ENCODE measurements at regions not wholly inside any gene's neighbourhood (a gene's known extent, or its start where the extent isn't known, plus 50 kb on each side); places are given as distances from the start of the nearest gene placed in this dataset.

DNA sequence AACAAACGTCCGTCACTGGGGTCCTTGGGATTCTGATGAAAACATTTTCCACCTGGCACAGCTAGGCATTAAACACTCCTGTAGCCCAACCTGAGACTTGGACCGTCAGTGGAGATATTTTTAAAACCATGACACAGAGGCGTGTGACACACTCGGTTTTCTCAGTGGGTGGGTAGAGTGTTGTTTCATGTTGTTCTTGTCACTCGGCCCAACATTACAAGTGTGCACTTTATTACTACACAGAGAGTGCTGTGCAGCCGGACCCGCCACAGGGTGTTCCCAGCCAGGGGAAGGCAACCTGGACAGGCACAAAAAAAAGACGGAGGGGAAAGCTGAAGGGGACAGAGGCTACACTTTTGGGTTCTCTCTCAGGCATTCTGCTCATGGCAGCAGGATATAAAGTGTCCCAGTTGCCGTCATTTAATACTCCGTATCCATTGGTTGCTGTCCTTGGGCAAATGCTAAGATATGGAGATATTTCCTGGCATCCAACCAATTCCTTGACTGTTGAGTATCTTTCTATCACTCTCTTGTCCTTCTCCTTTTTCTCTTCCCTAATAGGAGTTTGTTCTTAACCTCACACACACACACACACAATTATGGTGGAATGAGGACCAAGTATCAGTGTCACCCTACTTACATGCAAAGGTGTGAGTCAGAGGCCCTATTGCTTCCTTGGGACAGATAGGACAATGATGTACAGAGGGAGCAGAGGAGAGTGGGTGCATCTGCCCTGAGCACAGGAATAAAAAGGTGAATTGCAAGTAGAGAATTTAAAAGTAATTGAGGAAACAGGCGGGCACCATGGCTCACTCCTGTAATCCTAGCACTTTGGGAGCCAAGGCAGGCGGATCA lies 154.1 kb upstream of the SOX9 start:
- DNase-seq: no peak

GRCh38 chr17:71969500-71969899 lies 151.3 kb upstream of the SOX9 start:
- no peak for DNase-seq

DNA sequence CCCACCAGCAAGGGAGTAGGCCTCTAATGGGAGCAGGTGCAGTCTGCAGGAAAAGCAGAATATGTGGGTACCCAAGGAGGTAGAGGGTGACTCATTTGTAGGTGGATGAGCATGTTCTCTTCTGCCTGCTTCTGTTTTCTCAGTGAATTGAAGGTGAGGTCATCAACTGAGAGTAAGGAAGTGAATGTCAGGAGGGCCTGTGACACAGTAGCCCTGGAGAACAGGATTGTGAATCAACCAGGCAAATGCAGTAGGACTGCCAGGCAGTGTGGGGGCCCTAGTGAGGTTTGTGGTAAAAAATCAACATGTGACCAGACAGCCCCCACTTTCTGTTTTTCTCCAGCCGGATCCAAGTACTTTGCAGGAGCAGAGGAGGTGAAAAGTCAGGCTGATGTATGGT lies 150.5 kb upstream of the SOX9 start:
- DNase-seq: no peak

DNA sequence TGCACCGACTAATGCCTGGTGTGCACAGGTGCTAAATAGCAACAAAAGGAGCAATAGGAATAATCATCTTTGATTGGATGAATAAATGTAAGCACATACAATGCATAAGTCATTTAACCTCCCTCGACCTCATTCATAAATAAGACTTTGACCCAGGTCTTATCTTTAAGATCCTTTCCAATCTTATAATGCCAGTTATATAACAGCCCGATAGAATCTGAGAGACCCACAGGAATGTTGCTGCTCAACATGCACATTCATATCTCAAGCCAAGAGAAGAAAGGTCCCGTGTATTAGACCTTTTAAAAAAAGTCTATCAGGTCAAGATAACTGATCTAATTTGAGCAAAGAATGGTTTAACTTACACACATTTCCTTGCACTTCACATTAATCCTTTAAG lies 146.8 kb upstream of the SOX9 start:
- DNase-seq: no peak

- DNase-seq: no peak
Measured at GRCh38 chr17:71975331-71975801, 145.5 kb upstream of the SOX9 start.

DNA sequence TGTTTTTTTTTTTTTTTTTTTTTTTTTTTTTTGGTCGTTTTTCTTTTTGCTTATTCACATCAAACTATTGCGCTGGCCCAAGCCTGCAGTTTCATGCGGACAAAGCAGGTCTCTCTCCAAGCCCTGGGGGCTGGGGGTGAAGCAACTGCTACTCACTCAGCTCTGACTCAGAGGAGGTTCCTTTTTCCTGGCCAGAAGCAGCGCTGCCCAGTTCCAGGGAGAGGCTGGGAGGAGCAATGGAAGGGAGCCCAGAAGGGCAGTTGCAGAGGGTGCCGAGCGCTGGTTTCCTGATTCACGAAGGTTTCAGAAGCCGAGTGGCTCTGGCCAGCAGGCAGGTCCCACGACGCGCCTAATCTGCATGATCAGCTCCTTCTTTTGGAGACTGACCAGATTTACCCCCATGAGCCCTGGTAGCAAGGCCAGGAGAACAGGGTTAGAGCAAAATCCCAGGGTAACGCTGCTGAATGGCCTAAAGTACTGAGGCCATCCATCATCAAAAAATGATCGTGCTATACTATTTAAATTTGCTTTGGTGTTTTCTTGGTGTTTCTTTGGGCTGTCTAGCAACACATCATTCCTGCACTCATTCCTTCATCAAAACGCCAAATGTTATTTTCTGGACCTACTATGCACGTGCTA lies 144.7 kb upstream of the SOX9 start:
- DNase-seq: no peak

- no peak for DNase-seq
Measured at GRCh38 chr17:71978435-71978834, 142.4 kb upstream of the SOX9 start.

DNA sequence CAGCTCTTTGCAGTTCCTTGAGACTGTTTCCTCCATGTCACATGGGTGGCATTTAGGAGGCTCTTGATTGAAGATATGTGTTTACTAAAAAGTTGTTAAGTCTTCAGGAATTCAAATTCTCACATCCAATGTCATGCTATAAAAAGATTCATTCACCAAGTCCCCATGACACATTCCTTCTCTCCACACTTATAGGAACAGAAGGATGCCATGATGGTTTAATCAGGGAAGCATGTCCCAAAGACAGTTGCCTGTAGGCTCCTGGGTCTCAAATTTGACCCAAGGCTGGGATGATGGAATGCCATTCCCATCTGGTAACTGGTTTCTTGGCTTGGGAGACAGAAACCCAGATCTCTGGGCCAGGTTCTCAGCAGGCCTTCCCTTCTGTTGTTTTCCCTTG lies 140.6 kb upstream of the SOX9 start:
- DNase-seq: no peak

DNA sequence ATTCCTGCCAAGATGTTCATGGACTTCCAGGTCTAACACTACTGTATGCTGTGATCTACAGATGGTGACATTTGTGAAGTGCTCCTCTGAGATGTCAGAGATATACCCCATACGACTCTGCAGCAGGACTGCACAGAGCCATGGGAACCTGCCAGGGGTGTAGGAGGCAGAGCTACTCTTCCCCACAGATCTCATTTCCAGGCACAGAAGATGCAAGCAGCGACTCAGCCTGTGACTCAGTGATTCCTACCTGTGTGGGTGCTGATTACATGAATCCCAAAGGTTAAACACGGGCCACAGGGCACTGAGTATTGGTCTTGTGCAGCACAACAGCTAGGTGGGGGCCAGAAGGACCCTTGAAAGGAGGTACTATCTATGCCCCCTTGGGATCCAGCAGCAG lies 137.0 kb upstream of the SOX9 start:
- DNase-seq: no peak

- DNase-seq: no peak
Measured at GRCh38 chr17:71985111-71986039, 135.4 kb upstream of the SOX9 start.

DNA sequence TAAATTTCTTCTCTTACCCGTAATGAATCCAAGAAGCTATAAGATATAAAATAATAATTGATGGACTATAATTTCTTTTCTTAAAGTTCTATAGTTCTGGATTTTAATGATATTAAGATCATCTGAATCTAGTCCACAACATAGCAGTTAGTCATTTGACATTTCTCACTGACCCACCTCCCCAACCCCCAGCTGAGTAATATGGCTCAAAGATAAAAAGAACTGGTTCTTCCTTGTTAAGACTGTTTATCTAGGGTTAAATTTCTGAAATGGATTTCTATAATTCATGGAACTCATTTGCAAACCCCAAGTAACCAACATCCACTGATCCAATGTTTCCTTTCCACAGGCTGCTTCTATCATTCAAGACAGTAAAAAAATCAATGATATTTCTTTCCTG lies 133.9 kb upstream of the SOX9 start:
- DNase-seq: no peak

GRCh38 chr17:71987634-71988033 lies 133.2 kb upstream of the SOX9 start:
- no peak for DNase-seq

- no peak for DNase-seq
Measured at GRCh38 chr17:71989117-71989516, 131.7 kb upstream of the SOX9 start.

DNA sequence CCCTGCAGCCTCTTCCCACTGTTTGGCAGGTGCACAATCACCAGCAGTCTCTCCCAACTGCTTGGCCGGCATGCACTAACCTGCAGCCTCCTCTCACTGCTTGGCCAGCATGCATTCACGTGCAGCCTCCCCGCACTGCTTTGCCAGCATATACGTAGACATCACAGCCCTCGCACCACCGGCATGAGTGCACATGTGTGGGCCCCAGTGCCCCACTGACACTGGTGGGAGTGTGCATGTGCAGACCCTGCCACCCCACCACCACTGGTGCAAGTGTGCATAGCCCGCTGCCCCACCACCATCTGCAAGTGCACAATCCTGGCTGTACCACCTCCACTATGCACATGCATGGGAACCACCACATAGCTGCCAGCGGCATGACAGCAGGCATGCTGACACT lies 127.5 kb upstream of the SOX9 start:
- DNase-seq: no peak

GRCh38 chr17:71995590-71995989 lies 125.2 kb upstream of the SOX9 start:
- no peak for DNase-seq

GRCh38 chr17:72004011-72004427 lies 116.8 kb upstream of the SOX9 start:
- no peak for DNase-seq

GRCh38 chr17:72004611-72005331 lies 116.0 kb upstream of the SOX9 start:
- no peak for DNase-seq

DNA sequence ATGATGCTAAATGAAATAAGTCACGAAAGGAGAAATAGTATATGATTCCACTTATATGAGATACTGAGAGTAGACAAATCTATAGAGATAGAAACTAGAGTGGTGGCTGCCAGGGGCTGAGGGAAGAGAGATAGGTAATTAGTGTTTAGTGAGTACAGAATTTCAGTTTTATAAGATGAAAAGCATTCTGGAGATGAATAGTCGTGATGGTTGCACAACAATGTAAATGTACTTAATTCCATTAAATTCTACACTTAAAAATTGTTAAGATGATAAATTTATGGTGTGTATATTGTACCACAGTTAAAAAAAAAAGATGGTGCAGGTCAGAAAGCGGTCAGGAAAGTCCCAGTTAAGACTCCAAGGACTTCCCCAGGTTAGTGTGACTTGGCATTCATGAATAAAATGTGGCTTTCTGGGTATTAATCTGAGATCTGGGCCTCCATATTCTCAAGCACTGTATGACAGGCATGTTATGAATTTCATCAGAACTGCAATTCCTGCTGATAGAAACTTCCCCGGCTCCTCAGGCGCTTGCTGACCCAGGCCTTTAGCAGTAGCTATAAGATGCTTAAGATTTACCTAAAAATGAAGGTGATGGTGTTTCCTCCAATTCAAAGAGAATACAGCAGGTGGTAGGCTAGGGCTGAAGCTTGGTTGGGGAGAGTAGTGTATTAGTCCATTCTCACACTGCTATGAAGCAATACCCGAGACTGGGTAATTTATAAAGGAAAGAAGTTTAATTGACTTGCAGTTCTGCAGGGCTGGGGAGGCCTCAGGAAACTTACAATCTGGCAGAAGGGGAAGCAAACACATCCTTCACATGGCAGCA lies 115.3 kb upstream of the SOX9 start:
- DNase-seq: no peak

GRCh38 chr17:72008236-72008876 lies 112.5 kb upstream of the SOX9 start:
- no peak for DNase-seq

DNA sequence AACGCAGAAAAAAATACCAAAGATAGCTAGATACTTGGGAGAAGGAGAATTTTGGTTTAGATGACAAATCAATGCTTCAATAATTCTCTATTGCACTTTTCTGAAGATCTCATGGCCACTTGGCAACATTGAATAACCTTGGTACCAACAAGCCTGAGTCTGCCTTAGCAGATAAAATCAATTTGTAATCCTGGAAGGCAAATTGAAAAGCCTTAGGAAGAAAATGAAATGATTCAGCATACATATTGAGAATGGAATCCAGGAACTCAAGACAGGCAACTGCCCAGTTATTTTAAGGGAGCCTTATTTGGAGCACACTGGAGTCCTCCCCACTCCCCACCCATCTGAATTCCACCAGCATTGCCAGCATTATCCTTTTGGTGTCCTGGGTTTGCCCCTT lies 109.3 kb upstream of the SOX9 start:
- no peak for DNase-seq

- DNase-seq: no peak
Measured at GRCh38 chr17:72021417-72022041, 99.3 kb upstream of the SOX9 start.
